GM12892 (cell line): ENCODE measurements at regions not wholly inside any gene's neighbourhood (a gene's known extent, or its start where the extent isn't known, plus 50 kb on each side); places are given as distances from the start of the nearest gene placed in this dataset.

ENCODE experiments used
- POLR2A ChIP-seq: IDR thresholded peaks from 2 replicates; pipeline ENCODE4 v1.6.1; 2011; ENCODE audit warnings: low read depth, low read length, control low read depth
- POLR2AphosphoS5 ChIP-seq: IDR thresholded peaks from 2 replicates; pipeline ENCODE4 v1.6.1; 2011; ENCODE audit warnings: low read depth, low read length, control low read depth
- TAF1 ChIP-seq: IDR thresholded peaks from 2 replicates; pipeline ENCODE4 v1.6.1; 2011; ENCODE audit warnings: low read depth, mild to moderate bottlenecking, control low read depth, low read length, borderline replicate concordance

GRCh38 chr5:173746047-173746646 is 129.7 kb upstream of the BOD1 start:
- no peak for TF ChIP-seq POLR2AphosphoS5
- TF ChIP-seq POLR2A = no peak
- TF ChIP-seq TAF1 = no peak
